Globus pallidus (tissue), 1 donor: ENCODE measurements at regions not wholly inside any gene's neighbourhood (a gene's known extent, or its start where the extent isn't known, plus 50 kb on each side); places are given as distances from the start of the nearest gene placed in this dataset.
"Not testable (repeated sequence)": the region's sequence is repeated elsewhere in the genome, so short reads cannot be mapped to it uniquely, and the experiment has no call there.

ENCODE experiments used
- DNase-seq: peaks from one replicate; pipeline ENCODE4 v3.0.0-alpha.2; 2015; ENCODE audit warnings: low spot score

DNA sequence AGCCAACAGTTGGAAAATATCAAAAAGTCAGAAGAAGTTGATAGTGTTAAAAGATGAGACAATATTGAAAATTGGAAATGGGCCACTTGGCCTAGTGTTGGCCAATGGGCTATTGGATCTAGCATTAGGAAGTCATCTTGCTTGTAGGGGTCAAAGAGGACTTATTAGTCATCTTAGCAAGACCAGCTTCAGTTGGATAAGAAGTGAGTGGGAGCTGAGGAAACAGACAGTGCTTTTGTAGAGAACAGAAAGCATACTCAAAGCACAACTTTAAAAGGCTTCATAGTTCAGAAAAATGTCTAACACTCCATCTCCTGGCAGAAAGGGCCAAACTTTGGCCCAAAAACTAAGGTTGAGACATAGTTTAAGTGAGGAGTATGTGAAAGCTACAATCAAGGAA is 139.9 kb upstream of the PKN2 start:
- no peak for DNase-seq

DNA sequence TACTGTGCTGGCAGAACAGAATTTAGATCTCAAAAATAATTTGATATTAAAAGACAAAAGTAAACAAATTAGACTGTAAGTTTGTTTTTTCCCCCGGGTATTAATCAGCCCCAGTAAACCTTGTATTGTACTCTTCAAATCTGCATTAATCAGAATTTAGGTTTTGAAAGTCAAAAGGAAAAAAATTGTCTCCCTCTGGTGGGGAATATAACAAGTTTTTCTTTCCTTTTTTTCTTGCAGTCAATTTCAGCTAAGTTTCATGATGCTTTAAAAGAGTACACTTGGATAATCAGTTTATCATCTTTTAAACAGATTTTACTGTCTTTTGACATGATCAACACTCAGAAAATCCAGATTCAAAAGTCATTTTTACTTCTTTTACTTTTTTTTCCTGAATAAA is 134.5 kb upstream of the PKN2 start:
- peak; percentile 50 for DNase-seq

DNA sequence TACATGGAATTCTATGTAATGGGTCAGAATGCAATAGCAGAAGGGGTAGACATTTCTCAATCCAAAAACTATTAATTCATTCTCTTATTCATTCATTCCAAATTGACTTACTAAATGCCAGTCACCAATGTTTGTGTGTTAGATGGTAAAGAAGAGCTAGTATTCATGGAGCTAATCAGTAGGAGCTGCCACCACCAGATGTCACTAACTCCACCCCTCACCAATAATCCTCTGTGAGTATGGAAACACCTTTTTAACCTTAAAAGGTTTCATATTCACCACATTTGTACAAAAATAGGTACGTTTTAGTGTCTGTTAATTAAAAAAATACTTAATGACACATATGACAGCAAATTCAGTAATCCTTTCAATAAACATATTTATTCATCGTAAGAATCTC is 131.8 kb upstream of the PKN2 start:
- DNase-seq = no peak

DNA sequence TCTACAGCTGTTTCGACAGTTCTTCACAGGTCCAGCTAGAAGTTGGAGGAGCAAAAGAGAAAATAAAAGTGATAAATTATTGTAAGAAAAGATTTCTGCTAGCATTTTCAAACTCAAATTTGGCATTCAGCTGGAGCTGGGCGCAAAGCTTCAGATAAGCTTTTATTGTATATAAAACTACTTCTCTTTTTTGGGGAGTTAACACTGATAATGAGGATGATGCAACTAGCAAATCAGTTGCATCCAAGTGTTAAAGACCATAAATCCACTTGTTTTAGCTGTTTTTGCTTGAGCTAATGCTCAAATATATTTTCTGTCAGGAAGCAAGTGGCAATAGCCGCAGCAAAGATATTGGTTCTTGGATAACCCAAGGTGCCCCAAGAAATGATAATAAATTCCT is 127.1 kb upstream of the PKN2 start:
- no peak for DNase-seq

DNA sequence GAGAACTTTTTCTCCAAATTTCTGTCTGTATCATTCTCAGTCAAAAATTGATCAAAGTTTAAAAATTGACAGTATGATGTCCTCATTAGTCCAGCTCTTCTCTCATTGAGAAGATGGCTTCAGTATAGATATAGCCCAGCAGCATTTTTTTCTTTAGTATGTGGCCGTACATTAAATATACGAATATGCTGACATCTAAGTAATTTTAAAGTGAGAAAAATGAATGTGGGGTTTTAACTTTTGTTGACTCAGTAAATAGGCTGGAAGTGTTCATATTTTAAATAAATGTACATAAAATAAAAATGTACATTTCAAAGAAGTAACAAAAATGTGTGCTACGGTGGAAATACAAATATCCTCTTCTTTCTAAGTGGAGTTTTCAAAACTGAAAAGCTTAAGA is 123.5 kb upstream of the PKN2 start:
- DNase-seq = no peak

DNA sequence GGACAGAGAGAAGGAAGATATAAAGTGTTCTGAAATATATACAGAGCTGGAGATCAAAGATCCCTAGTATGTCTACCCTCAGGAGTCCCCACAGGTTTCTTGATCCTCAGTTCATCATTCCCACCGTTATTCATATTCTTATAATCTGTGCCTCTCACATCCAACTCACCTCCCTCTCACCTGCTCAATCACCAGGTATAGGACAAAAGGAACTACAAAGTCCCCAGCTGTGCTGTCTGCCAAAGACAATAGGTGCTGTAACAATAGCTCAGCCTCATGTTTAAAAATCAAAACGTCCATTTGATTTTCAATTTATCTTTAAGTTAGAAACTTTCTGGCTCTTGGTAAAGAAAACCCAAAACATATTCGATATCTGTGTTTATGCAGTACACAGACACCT is 121.1 kb upstream of the PKN2 start:
- no peak for DNase-seq

DNA sequence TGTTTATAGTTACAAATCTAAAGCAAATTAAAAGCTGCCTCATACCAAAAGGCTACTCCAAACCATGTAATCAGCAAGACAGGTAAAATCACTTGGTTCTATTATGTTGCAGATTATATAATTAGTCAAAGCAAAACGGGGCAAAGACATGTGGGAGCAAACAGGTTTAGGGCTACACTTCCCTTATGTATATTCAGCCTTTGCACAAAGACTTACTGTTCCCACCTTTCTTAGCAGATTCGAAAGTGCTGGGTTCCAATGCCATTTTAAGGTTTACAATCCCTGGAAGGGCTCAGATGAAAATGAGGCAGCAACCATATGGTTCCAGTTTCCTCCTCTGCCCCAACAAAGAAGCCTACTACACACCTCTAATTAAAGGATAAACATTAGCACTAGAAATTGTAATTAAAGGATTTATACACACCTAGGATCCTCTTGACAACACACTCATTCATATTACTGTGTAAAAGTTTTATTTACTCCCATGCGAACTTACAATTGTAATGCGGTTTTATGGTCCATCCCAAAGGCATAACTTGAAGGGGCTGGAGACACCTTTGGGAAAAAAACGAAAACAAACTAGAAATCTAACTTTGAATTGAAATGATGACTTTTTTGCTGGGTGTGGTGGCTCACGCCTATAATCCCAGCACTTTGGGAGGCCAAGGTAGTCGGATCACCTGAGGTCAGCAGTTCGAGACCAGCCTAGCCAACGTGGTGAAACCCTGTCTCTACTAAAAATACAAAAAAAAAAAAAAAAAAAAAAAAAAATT is 117.3 kb upstream of the PKN2 start:
- no peak for DNase-seq

DNA sequence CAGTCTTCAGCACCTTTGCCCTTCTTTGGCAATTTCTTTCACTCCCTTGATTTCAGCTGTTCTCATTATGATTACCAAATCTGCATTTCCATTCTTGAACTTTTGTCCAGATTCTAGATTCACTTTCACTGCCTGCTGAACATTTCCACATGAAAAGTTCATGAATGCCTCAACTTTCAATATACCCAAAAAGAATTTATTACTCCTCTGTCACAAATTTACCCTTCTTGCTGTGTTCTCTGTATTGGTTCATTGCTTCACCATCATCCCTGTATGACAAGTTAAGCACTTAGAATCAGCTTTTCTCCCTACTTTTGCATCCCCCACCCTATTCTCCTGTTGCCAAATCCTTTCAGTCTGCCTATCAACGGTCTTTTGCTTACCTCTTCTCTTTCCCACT is 112.6 kb upstream of the PKN2 start:
- no peak for DNase-seq

DNA sequence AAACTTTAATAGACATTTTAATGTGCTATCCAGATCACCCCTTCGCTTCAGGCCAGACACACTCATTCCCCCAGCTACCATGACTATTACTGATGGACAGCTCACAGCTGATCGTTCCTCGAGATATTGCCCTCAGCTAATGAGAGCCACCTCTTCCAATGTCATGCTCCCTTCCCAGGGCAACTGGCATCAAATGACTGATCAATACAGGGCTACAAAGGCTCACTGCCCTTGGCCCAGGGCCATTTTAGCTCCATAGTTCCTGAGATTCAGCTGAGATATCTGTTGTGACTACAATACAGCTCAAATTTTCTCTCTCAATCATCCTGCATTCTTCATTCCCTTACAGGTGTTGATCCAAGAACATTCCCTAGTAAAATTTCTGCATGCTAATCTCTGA is 104.5 kb upstream of the PKN2 start:
- no peak for DNase-seq

DNA sequence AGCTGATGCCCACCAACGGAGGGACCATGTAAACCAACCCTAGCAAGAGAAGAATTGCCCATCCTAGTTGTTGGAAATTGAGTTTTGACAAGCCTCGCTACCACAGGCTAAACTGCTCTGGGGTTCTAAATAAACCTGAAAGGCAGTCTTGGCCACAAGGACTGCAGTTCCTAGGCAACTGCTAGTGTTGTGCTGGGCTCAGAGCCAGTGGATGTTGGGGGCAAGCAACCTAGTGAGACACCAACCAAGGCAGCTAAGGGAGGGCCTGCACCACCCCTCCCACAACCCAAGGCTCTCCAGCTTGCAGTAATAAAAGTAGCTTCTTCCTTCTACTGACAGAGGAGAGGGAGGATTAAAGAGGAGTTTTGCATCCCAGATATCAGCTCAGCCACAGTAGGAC is 102.4 kb upstream of the PKN2 start:
- peak; percentile 4 for DNase-seq

DNA sequence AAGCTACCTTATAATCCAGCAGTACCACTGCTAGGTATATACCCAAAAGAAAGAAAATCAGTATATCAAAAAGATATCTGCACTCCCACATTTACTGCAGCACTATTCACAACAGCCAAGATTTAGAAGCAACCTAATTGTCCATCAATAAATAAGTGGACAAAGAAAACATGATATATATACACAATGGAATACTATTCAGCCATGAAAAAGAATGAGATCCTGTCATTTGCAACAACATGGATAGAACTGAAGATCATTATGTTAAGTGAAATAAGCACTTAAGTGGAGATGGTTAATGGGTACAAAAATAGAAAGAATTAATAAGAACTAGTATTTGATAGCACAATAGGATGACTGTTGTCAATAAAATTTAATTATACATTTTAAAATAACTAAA is 90.7 kb upstream of the PKN2 start:
- no peak for DNase-seq

DNA sequence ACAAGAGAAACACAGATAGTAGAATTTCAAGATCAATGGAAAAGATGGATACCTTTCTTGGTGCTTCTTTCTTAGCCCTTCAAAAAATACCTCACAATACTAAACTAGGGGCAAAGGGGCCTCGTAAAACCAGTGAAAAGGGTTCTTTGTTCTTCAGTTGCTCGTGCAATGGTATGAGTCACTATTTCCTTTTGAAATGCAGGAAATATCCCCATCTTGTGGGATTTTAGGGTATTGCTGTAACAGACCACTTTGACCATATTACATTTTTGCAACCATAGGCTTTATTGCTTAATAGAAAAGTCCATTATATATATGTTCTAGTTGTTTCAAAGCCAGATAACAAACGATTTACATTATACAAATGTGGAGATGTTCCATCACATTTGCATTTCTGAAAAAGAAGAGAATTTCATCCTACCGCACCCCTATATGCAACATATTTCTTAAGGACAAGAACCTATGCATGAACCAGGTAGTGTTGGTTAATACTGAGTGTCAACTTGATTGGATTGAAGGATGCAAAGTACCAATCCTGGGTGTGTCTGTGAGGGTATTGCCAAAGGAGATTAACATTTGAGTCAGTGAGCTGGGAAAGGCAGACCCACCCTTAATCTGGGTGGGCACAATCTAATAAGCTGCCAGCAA is 88.6 kb upstream of the PKN2 start:
- no peak for DNase-seq

DNA sequence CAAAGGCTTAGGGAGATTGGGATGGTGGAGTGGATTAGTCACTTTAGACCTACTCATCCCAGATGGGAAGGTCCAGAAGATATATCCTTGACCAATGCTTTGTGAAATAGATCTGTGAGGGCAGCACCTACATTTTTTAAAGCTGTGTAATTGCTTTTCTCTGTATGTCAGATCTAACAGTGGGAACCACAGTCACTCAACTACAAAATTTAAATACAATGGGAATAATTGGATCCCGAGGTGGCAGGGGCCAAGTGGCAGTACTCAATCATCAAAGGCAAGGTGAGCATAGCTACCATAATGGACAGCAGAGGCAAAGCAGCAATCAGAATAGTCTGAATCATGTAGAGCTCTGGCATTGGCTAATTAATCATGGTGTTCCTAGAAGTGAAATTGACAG is 86.1 kb upstream of the PKN2 start:
- DNase-seq = not testable (repeated sequence)

DNA sequence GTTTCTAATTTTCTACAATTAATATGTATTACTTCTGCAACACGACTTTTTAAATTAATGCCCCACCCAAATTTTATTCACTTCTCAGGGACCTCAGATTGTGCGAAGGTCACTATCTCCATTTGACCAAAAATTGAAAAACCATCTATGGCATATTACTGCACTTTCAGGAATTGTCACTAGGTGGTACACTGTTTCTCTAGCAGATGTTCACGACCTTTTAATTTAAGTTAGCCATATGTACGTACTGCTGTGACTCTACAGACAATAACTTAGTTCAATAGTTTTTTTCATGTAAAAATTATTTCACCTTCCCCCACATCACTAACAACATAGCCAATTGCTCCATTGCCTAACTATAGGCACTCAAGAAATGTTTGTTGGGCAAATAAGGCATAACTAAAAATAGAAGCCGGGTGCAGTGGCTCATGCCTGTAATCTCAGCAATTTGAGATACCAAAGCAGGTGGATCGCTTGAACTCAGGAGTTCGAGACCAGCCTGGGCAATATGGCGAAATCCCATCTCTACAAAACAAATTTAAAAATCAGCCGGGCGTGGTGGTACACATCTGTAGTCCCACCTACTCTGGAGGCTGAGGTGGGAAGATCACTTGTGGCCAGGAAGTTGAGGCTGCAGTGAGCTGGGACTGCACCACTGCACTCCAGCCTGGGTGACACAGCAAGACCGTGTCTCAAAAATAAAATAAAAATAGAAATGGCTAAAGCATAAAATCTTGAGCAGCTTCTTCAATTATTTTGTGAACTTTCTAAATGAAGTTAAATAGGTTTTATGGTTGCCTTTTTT is 75.7 kb upstream of the PKN2 start:
- no peak for DNase-seq

DNA sequence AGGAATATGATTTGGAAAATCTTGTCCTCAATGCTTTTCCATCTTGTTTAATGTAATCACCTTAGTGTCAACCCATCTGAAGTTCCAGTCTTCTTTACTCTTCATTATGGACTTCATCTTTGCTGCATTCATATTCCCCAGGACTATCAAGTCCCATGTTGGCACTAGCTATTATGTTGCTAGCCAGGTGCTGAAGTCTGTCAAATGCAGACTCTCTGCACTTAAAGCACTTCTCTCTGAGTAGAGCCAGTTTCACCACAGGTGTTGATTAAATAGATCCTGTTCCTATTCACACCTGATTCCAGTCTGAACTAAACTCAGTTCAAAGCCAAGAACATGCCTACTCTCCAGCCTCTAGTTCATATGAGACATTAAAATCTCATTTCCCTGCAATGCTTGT is 75.0 kb upstream of the PKN2 start:
- no peak for DNase-seq

DNA sequence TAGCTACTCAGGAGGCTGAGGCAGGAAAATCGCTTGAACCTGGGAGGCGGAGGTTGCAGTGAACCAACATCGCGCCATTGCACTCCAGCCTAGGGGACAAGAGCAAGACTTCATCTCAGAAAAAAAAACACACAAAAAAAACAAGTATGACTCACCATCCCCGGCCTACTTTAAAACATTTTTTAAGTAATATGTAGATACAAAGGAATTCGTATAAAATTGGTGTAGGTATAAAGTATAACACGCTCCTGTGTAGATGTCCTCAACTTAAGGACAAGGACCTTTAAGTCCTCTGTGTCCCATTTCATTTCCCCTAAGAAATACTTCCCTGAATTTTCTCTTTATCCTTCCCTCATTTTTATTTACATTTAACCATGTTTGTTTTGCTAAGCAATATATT is 73.4 kb upstream of the PKN2 start:
- no peak for DNase-seq

DNA sequence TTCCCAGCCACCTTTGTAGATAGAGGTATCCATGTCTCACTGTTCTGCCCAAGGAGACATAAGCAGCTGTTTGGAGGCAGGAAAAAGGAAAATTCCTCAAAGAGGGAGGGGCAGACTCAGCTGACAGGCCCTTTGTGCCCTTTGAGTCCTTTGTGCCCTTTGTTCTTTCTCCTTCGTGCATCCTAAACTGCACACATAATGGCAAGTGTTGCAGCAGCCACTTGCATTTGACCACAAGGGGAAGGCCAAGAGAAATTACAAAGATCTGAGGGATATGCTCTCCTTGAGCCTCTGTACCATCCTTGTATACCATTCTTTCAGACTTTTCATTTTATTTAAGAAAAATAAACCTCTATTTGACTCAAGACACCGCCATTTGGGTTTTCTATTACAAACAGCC is 71.8 kb upstream of the PKN2 start:
- no peak for DNase-seq

DNA sequence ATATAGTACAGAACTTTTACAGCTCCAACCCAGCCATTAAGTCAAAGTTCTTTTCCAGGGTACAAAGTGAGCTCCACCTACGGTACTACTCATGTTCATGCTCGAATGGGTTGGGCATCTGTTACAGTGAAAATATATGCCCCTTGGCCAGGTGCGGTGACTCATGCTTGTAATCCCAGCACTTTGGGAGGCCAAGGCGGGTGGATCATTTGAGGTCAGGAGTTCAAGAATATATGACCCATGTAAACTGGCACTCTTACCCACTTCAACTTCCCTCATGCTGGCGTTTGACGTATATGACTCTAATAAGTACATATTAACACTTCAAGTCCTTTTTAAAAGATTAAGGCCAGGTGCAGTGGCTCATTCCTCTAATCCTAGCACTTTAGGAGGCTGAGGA is 71.3 kb upstream of the PKN2 start:
- no peak for DNase-seq

DNA sequence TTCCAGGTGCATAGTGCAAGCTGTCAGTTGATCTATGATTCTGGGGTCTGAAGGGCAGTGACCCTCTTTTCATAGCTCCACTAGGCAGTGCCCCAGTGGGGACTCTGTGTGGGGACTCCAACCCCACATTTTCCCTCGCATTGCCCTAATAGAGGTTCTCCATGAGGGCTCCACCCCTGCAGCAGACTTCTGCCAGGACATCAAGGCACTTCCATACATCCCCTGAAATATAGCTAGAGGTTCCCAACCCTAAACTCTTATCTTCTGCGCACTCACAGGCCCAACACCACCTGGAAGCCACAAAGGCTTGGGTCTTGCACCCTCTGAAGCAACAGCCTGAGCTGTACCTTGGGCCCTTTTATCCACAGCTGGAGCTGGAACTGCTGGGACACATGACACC is 65.7 kb upstream of the PKN2 start:
- no peak for DNase-seq

DNA sequence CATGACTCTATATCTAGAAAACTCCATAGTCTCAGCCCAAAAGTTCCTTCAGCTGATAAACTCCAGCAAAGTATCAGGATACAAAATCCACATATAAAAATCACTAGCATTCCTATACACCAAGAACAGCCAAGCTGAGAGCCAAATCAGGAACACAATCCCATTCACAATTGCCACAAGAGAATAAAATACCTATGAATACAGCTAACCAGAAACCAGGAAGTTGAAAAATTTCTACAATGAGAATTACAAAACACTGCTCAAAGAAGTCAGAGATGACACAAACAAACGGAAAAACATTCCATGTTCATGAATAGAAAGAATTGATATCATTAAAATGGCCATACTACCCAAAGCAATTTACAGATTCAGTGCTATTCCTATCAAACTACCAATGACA is 61.0 kb upstream of the PKN2 start:
- not testable (repeated sequence) for DNase-seq
